ENCODE measurements at regions not wholly inside any gene's neighbourhood (a gene's known extent, or its start where the extent isn't known, plus 50 kb on each side); places are given as distances from the start of the nearest gene placed in this dataset.

DNA sequence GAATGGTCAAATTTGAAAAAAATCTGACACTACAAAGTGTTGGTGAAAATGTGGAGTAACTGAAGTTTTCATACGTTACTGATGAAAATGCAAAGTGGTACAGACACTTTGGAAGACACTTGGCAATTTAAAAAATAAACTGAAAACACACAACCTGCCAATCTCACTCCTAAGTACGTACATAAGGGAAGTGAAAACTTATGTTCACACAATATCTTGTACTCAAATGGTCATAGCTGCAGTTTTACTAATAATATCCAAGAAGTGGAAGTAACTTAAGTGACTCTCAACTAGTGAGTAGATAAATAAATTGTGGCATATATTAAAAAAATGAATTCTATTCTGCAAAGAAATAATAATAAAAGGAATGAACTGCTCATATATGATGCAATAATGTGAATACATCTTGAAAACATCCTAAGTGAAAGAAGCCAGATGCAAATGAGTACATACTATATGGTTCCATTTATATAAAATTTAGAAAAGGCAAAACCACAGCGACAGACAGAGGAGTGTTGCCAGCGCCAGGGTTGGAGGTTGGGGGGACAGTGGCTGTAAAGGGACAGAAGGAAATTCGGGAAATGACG, 198.2 kb downstream of the ERMARD start:
- Histone ChIP-seq H3K36me3 (replicated peaks; ENCODE audit: insufficient read depth, low read depth) (no peaks in the 10 kb centered on the region), H3K4me1 (ENCODE audit: insufficient read depth) (no peaks in the 10 kb centered on the region), H3K27me3 (no peaks in the 10 kb centered on the region), H2AFZ (no peak overlapping the region), H3K9me2 (replicated peaks; ENCODE audit: insufficient read depth) (no peaks in the 10 kb centered on the region), H3K9me3 (ENCODE audit: low read depth) (no peaks in the 10 kb centered on the region), H3K4me3 (no peak overlapping the region), H3K27ac (no peak overlapping the region), H3K4me2 (no peak overlapping the region), H3K79me2 (no peaks in the 10 kb centered on the region), H4K20me1 (ENCODE audit: insufficient read depth, poor library complexity, severe bottlenecking) (no peaks in the 10 kb centered on the region)
- TF ChIP-seq EZH2 (IDR thresholded peaks at IDR 0.05; ENCODE audit: borderline replicate concordance) = no peak
- TF ChIP-seq, protein P1, sequence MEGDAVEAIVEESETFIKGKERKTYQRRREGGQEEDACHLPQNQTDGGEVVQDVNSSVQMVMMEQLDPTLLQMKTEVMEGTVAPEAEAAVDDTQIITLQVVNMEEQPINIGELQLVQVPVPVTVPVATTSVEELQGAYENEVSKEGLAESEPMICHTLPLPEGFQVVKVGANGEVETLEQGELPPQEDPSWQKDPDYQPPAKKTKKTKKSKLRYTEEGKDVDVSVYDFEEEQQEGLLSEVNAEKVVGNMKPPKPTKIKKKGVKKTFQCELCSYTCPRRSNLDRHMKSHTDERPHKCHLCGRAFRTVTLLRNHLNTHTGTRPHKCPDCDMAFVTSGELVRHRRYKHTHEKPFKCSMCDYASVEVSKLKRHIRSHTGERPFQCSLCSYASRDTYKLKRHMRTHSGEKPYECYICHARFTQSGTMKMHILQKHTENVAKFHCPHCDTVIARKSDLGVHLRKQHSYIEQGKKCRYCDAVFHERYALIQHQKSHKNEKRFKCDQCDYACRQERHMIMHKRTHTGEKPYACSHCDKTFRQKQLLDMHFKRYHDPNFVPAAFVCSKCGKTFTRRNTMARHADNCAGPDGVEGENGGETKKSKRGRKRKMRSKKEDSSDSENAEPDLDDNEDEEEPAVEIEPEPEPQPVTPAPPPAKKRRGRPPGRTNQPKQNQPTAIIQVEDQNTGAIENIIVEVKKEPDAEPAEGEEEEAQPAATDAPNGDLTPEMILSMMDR (IDR thresholded peaks at IDR 0.05; ENCODE audit: poor library complexity) = no peak
- TF ChIP-seq EZH2phosphoT487 (IDR thresholded peaks at IDR 0.05; ENCODE audit: low read depth, severe bottlenecking, unreplicated experiment) = no peak
- no peak for DNase-seq (ENCODE audit: low spot score)
- WGBS (ENCODE audit: low lambda C conversion rate, missing lambda C conversion rate) = 89% methylated on average over 6 of the region's 6 CpGs

DNA sequence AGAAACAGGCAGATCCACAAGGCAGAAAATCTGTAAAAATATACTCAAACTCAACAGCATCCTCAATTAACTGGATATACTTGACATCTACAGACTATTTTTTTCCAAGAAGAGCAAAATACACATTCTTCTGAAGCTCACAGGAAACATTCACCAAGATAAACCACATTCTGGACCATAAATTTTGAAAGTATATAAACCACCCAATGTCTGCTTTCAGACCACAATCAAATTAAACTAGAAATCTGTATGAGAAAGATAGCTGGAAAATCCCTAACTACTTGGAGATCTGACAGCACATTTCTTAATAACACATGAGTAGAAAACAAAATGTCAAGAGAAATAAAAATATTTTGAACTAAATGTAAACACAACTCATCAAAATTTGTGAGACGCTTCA, 195.5 kb downstream of the ERMARD start:
- no peaks in the 10 kb centered on the region for H4K20me1 ChIP-seq (ENCODE audit: insufficient read depth, poor library complexity, severe bottlenecking)
- no peaks in the 10 kb centered on the region for H3K4me1 ChIP-seq (ENCODE audit: insufficient read depth)
- no peak overlapping the region for H3K27ac ChIP-seq
- H3K27me3 ChIP-seq = no peaks in the 10 kb centered on the region
- H3K9me3 ChIP-seq (ENCODE audit: low read depth) = no peaks in the 10 kb centered on the region
- TF ChIP-seq, protein P1 (IDR thresholded peaks at IDR 0.05; ENCODE audit: poor library complexity) = no peak
- no peak for TF ChIP-seq EZH2 (IDR thresholded peaks at IDR 0.05; ENCODE audit: borderline replicate concordance)
- TF ChIP-seq EZH2phosphoT487 (IDR thresholded peaks at IDR 0.05; ENCODE audit: low read depth, severe bottlenecking, unreplicated experiment) = no peak
- no peaks in the 10 kb centered on the region for H3K36me3 ChIP-seq (replicated peaks; ENCODE audit: insufficient read depth, low read depth)
- no peak for DNase-seq (ENCODE audit: low spot score)
- H3K9me2 ChIP-seq (replicated peaks; ENCODE audit: insufficient read depth) = no peaks in the 10 kb centered on the region
- no peak overlapping the region for H3K4me2 ChIP-seq
- 76% methylated on average over 1 of the region's 1 CpG for WGBS (ENCODE audit: low lambda C conversion rate, missing lambda C conversion rate)
- H2AFZ ChIP-seq = no peak overlapping the region
- H3K79me2 ChIP-seq = no peaks in the 10 kb centered on the region
- no peak overlapping the region for H3K4me3 ChIP-seq

DNA sequence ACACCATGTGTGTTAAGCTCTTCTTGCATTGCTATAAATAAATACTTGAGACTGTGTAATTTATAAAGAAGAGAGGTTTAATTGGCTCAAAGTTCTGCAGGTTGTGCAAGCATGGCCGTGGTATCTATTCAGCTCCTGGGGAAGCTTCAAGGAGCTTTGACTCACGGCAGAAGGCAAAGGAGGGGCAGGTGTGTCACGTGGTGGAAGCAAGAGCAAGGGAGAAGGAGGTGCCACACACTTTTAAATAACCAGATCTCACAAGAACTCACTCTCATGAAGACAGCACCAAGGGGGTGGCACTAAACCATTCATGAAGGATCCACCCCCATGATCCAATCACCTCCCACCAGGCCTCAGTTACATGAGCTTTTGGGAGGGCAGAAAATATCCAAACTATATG, 193.7 kb downstream of the ERMARD start:
- Histone ChIP-seq H3K36me3 (replicated peaks; ENCODE audit: insufficient read depth, low read depth) (no peaks in the 10 kb centered on the region), H3K27ac (no peak overlapping the region), H3K9me2 (replicated peaks; ENCODE audit: insufficient read depth) (no peaks in the 10 kb centered on the region), H3K4me3 (no peak overlapping the region), H3K4me2 (no peak overlapping the region), H3K9me3 (ENCODE audit: low read depth) (no peaks in the 10 kb centered on the region), H2AFZ (no peak overlapping the region), H3K27me3 (no peaks in the 10 kb centered on the region), H3K4me1 (ENCODE audit: insufficient read depth) (no peaks in the 10 kb centered on the region), H4K20me1 (ENCODE audit: insufficient read depth, poor library complexity, severe bottlenecking) (no peaks in the 10 kb centered on the region), H3K79me2 (no peaks in the 10 kb centered on the region)
- WGBS (ENCODE audit: low lambda C conversion rate, missing lambda C conversion rate) = 52% methylated on average over 3 of the region's 3 CpGs
- TF ChIP-seq, protein P1 (IDR thresholded peaks at IDR 0.05; ENCODE audit: poor library complexity) = no peak
- TF ChIP-seq EZH2 (IDR thresholded peaks at IDR 0.05; ENCODE audit: borderline replicate concordance) = no peak
- DNase-seq (ENCODE audit: low spot score) = no peak

DNA sequence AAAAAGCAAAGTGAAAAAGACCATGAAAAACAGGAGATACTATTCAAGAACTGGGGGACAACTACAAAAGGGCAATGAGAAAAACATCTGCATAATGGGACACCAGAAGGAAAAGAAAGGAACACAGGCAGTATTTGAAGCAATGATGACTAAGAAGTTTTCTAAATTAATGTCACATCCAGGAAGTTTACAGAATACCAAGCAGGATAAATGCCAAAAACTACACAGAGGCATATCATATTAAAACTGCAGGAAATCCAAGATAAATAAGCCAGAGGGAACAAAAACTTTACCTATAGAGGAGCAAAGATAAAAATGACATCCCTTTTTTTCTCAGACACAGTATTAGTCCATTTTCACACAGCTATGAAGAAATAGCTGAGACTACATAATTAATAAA, 193.0 kb downstream of the ERMARD start:
- Histone ChIP-seq H3K9me3 (ENCODE audit: low read depth) (no peaks in the 10 kb centered on the region), H3K27ac (no peak overlapping the region), H3K4me3 (no peak overlapping the region), H4K20me1 (ENCODE audit: insufficient read depth, poor library complexity, severe bottlenecking) (no peaks in the 10 kb centered on the region), H3K36me3 (replicated peaks; ENCODE audit: insufficient read depth, low read depth) (no peaks in the 10 kb centered on the region), H3K9me2 (replicated peaks; ENCODE audit: insufficient read depth) (no peaks in the 10 kb centered on the region), H3K27me3 (no peaks in the 10 kb centered on the region), H3K4me1 (ENCODE audit: insufficient read depth) (no peaks in the 10 kb centered on the region), H3K79me2 (no peaks in the 10 kb centered on the region), H3K4me2 (no peak overlapping the region), H2AFZ (no peak overlapping the region)
- TF ChIP-seq, protein P1 (IDR thresholded peaks at IDR 0.05; ENCODE audit: poor library complexity) = no peak
- TF ChIP-seq EZH2 (IDR thresholded peaks at IDR 0.05; ENCODE audit: borderline replicate concordance) (no peak), EZH2phosphoT487 (IDR thresholded peaks at IDR 0.05; ENCODE audit: low read depth, severe bottlenecking, unreplicated experiment) (no peak)
- no peak for DNase-seq (ENCODE audit: low spot score)
